Transverse colon (tissue), 4 donors: ENCODE measurements at regions not wholly inside any gene's neighbourhood (a gene's known extent, or its start where the extent isn't known, plus 50 kb on each side); places are given as distances from the start of the nearest gene placed in this dataset.

ENCODE experiments used
- DNase-seq: peaks from one replicate; pipeline ENCODE4 v3.0.0-alpha.2; 2019
- H3K27ac ChIP-seq, 4 donors: fragments of 200-600 bp; sonication (generic); 2 replicates each; pipeline ENCODE4 v1.5.1; 2016 to 2018; ENCODE audit warnings: inconsistent platforms in 4 of 4
- H3K27me3 ChIP-seq: fragments of 200-600 bp; sonication (generic); 2 replicates; pipeline ENCODE4 v1.5.1; 2017; ENCODE audit warnings: inconsistent platforms
- H3K36me3 ChIP-seq, 4 donors: fragments of 200-600 bp; sonication (generic); 2 replicates each; pipeline ENCODE4 v1.5.1; 2017 to 2019; ENCODE audit warnings: inconsistent platforms in 4 of 4
- H3K4me1 ChIP-seq, 4 donors: fragments of 200-600 bp; sonication (generic); 2 replicates each; pipeline ENCODE4 v1.5.1; 2017 to 2020; ENCODE audit warnings: inconsistent platforms in 4 of 4
- H3K4me3 ChIP-seq, 4 donors: fragments of 200-600 bp; sonication (generic); 1 replicate in 1 of 4; 2 replicates in 3 of 4; pipeline versions ENCODE4 v1.5.1 to v1.6.1; 2017 to 2019; ENCODE audit warnings: inconsistent platforms in 4 of 4
- H3K9me3 ChIP-seq, 2 donors: fragments of 200-600 bp; sonication (generic); 2 replicates each; pipeline ENCODE4 v1.5.1; 2017 to 2019; ENCODE audit warnings: inconsistent platforms in 2 of 2
- CTCF ChIP-seq, 5 experiments: fragments of 200-600 bp in 3 of 5; fragments of 450-650 bp in 2 of 5; sonication (generic) in 3 of 5; IDR thresholded peaks; 1 replicate in 2 of 5; 2 replicates in 3 of 5; pipeline ENCODE4 v1.5.1; 2016 to 2017; ENCODE audit warnings: antibody characterized with exemption in 5 of 5, inconsistent platforms in 3 of 5, mild to moderate bottlenecking in 2 of 5, moderate library complexity in 1 of 5
- EP300 ChIP-seq: sonication (generic); formaldehyde crosslinking; IDR thresholded peaks from one replicate; pipeline ENCODE4 v1.6.1; 2017; ENCODE audit warnings: antibody characterized with exemption, low read depth
- POLR2A ChIP-seq: fragments of 450-650 bp; IDR thresholded peaks from one replicate; pipeline ENCODE4 v1.6.1; 2016; ENCODE audit warnings: antibody characterized with exemption, mild to moderate bottlenecking, moderate library complexity
- POLR2AphosphoS5 ChIP-seq, 3 donors: sonication (generic); formaldehyde crosslinking; IDR thresholded peaks; one replicate each; pipeline ENCODE4 v1.6.1; 2016; ENCODE audit warnings: antibody characterized with exemption in 3 of 3
- WGBS, 2 donors: methylation state at CpG; one replicate each; pipeline ENCODE4 v1.1.5; 2018; ENCODE audit warnings: low coverage in 1 of 2; 5-methylcytosine and 5-hydroxymethylcytosine counted together
- in situ Hi-C, 4 donors: fragments of 200-750 bp; cut with MboI; loops; one replicate each; pipeline versions ENCODE4 v1.15.0 to v1.15.1; 2017; ENCODE audit warnings: low sequenced_read_pairs in 3 of 4, low pct_ligation_motif_present in 1 of 4, low pct_unique_long_range_greater_than_20kb in 1 of 4
- intact Hi-C: fragments of 100-400 bp; cut with DNase I; formaldehyde crosslinking; loops from one replicate; pipeline ENCODE4 v1.15.1; 2023; ENCODE audit warnings: low total_unique reads

DNA sequence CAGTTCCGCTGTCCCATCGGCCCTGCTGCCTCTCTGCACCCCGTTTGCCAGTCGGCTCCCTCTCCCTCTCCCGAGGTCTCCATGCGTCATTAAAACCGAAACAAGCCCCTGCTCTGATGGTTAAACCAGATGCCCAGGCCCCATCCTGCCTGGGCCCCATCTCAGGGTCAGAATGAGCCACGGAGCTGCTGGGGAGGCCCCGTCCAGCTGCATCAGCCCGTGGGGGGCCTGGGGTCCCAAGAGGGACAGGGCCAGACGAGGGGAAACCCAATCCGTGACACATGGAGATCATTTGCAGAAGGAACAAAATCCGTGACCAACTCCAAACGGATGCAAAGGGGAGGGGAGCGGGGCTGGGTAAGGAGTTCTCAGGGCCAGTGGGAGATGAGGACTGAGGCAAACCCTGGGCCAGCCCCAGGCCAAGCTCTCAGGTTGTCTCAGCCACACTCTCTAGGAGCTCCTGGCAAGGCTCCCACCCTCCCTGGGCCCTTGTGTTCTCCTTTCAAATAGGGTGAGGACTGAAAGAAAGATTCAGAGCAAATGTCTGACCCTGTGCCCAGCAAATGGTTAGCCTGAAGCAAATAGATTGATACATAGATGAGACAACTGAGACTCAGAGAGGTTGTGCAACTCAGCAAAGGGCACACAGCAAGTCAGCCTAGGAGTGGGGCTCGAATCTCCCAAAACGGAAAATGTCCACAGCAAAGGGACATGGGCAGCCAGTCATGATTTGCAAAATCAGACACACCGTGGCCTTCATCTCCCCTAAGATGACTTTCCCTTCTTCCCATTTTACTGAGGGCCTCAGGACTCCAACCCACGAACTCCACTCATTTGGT, 162.1 kb downstream of the MN1 start:
- H3K4me3 ChIP-seq = no peak overlapping the region
- H3K27me3 ChIP-seq = no peaks in the 10 kb centered on the region
- in situ Hi-C loops (no loop called here), intact Hi-C loops (no loop called here)
- H3K9me3 ChIP-seq = no peaks in the 10 kb centered on the region
- H3K27ac ChIP-seq = no peak overlapping the region
- H3K36me3 ChIP-seq = no peaks in the 10 kb centered on the region
- H3K4me1 ChIP-seq = no peaks in the 10 kb centered on the region
- TF ChIP-seq POLR2AphosphoS5 (IDR thresholded peaks at IDR 0.05) (no peak), CTCF (IDR thresholded peaks at IDR 0.05) (no peak), POLR2A (no peak), EP300 (no peak)
- no peak for DNase-seq
- 71 to 74% methylated on average over 4 to 19 of the region's 19 CpGs for WGBS, 2 donors

DNA sequence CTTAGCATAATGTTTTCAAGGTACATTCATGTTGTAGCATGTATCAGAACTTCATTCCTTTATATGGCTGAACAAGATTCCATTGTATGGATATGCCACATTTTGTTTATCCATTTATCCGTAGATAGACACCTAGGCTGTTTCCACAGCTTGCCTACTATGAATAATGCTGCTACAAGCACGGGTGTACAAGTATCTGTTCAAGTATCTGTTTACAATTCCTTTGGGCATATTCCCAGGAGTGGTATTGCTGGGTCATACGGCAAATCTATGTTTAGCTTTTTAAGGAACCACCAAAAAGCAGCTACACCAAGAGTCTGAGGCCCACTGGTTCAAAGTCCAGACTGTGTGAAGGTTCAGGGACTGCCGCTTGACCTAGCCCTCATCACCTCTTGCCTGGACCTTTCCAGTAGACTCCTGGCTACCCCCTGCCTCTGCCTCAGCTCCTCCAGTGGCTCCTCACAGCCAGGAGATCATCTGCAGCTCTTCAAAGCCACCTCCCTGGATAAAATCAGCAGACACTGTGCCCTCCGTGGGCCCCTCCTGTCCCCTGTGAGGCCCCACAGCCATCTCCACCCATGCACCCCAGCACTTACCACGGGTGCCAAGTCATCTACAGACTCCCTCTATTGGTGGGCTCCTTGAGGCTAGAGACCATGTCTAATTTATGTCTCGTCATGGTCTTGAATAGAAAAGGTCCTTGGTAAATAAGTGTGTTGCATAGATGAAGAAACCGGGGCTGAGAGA, 160.3 kb downstream of the MN1 start:
- TF ChIP-seq CTCF (IDR thresholded peaks at IDR 0.05) = no peak
- no peak for TF ChIP-seq POLR2A
- Histone ChIP-seq H3K27me3 (no peaks in the 10 kb centered on the region), H3K36me3 (no peaks in the 10 kb centered on the region), H3K9me3 (no peaks in the 10 kb centered on the region), H3K4me1 (no peaks in the 10 kb centered on the region), H3K27ac (no peak overlapping the region), H3K4me3 (no peak overlapping the region)
- in situ Hi-C loops (no loop called here), intact Hi-C loops (no loop called here)
- DNase-seq = no peak
- 43 to 59% methylated on average over 4 to 8 of the region's 8 CpGs for WGBS, 2 donors

GRCh38 chr22:27642104-27642800, 159.3 kb downstream of the MN1 start:
- TF ChIP-seq CTCF (IDR thresholded peaks at IDR 0.05) = no peak
- Histone ChIP-seq H3K4me3 (no peak overlapping the region), H3K27me3 (no peaks in the 10 kb centered on the region), H3K27ac (no peak overlapping the region), H3K4me1 (no peaks in the 10 kb centered on the region), H3K36me3 (no peaks in the 10 kb centered on the region), H3K9me3 (no peaks in the 10 kb centered on the region)
- 83% methylated on average over 22 of the region's 28 CpGs; no CpG with 5 or more reads in 1 of the 2 donors for WGBS, 2 donors
- in situ Hi-C loops (no loop called here), intact Hi-C loops (no loop called here)
- DNase-seq = no peak

GRCh38 chr22:27643907-27644306, 157.6 kb downstream of the MN1 start:
- intact Hi-C loops = no loop called here
- no peaks in the 10 kb centered on the region for H3K9me3 ChIP-seq
- H3K4me1 ChIP-seq = no peaks in the 10 kb centered on the region
- no peak overlapping the region for H3K27ac ChIP-seq
- no peak for DNase-seq
- 90 to 91% methylated on average over 12 to 13 of the region's 13 CpGs for WGBS, 2 donors
- H3K27me3 ChIP-seq = no peaks in the 10 kb centered on the region
- no peak for TF ChIP-seq POLR2AphosphoS5 (IDR thresholded peaks at IDR 0.05)
- no peak for TF ChIP-seq EP300
- TF ChIP-seq POLR2A = no peak
- no peak for TF ChIP-seq CTCF (IDR thresholded peaks at IDR 0.05)
- no peaks in the 10 kb centered on the region for H3K36me3 ChIP-seq
- in situ Hi-C loops = no loop called here
- no peak overlapping the region for H3K4me3 ChIP-seq
